ENCODE measurements at regions not wholly inside any gene's neighbourhood (a gene's known extent, or its start where the extent isn't known, plus 50 kb on each side); places are given as distances from the start of the nearest gene placed in this dataset.

- no peak overlapping the region for H3K4me3 ChIP-seq
- TF ChIP-seq EP300 (IDR thresholded peaks at IDR 0.05), result no peak
- no peak for TF ChIP-seq POLR2A (IDR thresholded peaks at IDR 0.05)
- TF ChIP-seq CTCF (IDR thresholded peaks at IDR 0.05), result no peak
- no peaks in the 10 kb centered on the region for H3K27me3 ChIP-seq
- no peaks in the 10 kb centered on the region for H3K36me3 ChIP-seq
- peaks cover 4% of the 10 kb centered on the region for H3K4me1 ChIP-seq (ENCODE audit: insufficient read depth)
- no peak overlapping the region for H3K27ac ChIP-seq
- no peaks in the 10 kb centered on the region for H3K9me3 ChIP-seq
- intact Hi-C loops (cut with DNase I), result no loop called here
- no peak for DNase-seq
Measured at GRCh38 chr22:22770881-22771280, 116.7 kb upstream of the IGLL5 start.

GRCh38 chr22:22771696-22772377, 115.8 kb upstream of the IGLL5 start:
- intact Hi-C loops (cut with DNase I), result no loop called here
- Histone ChIP-seq H3K4me3 (no peak overlapping the region), H3K36me3 (no peaks in the 10 kb centered on the region), H3K27me3 (no peaks in the 10 kb centered on the region), H3K4me1 (ENCODE audit: insufficient read depth) (peaks cover 4% of the 10 kb centered on the region), H3K9me3 (no peaks in the 10 kb centered on the region), H3K27ac (no peak overlapping the region)
- WGBS, 3 donors, result 85 to 93% (median 87%) methylated on average over 4 of the region's 4 CpGs
- TF ChIP-seq POLR2A (IDR thresholded peaks at IDR 0.05) (no peak), CTCF (IDR thresholded peaks at IDR 0.05) (no peak), EP300 (IDR thresholded peaks at IDR 0.05) (no peak)
- no peak for DNase-seq

GRCh38 chr22:22772396-22772795, 115.2 kb upstream of the IGLL5 start:
- intact Hi-C loops (cut with DNase I), result no loop called here
- Histone ChIP-seq H3K36me3 (no peaks in the 10 kb centered on the region), H3K27ac (no peak overlapping the region), H3K4me3 (no peak overlapping the region), H3K27me3 (no peaks in the 10 kb centered on the region), H3K4me1 (ENCODE audit: insufficient read depth) (peaks cover 4% of the 10 kb centered on the region), H3K9me3 (no peaks in the 10 kb centered on the region)
- no peak for TF ChIP-seq POLR2A (IDR thresholded peaks at IDR 0.05)
- no peak for TF ChIP-seq EP300 (IDR thresholded peaks at IDR 0.05)
- TF ChIP-seq CTCF (IDR thresholded peaks at IDR 0.05), result no peak
- no peak for DNase-seq
- 82 to 89% (median 83%) methylated on average over 9 of the region's 9 CpGs for WGBS, 3 donors

- intact Hi-C loops (cut with DNase I), result no loop called here
- no peak overlapping the region for H3K27ac ChIP-seq
- no peak overlapping the region for H3K4me3 ChIP-seq
- no peaks in the 10 kb centered on the region for H3K36me3 ChIP-seq
- WGBS, 3 donors, result 93 to 97% (median 97%) methylated on average over 2 of the region's 2 CpGs
- H3K9me3 ChIP-seq, result no peaks in the 10 kb centered on the region
- peaks cover 4% of the 10 kb centered on the region for H3K4me1 ChIP-seq (ENCODE audit: insufficient read depth)
- no peak for DNase-seq
- TF ChIP-seq CTCF (IDR thresholded peaks at IDR 0.05) (no peak), POLR2A (IDR thresholded peaks at IDR 0.05) (no peak), EP300 (IDR thresholded peaks at IDR 0.05) (no peak)
- H3K27me3 ChIP-seq, result no peaks in the 10 kb centered on the region
Measured at GRCh38 chr22:22772883-22773282, 114.7 kb upstream of the IGLL5 start.

All from ovary (tissue), 7 donors.